ENCODE measurements at regions not wholly inside any gene's neighbourhood (a gene's known extent, or its start where the extent isn't known, plus 50 kb on each side); places are given as distances from the start of the nearest gene placed in this dataset.
"Not testable (repeated sequence)": the region's sequence is repeated elsewhere in the genome, so short reads cannot be mapped to it uniquely, and the experiment has no call there.

DNA sequence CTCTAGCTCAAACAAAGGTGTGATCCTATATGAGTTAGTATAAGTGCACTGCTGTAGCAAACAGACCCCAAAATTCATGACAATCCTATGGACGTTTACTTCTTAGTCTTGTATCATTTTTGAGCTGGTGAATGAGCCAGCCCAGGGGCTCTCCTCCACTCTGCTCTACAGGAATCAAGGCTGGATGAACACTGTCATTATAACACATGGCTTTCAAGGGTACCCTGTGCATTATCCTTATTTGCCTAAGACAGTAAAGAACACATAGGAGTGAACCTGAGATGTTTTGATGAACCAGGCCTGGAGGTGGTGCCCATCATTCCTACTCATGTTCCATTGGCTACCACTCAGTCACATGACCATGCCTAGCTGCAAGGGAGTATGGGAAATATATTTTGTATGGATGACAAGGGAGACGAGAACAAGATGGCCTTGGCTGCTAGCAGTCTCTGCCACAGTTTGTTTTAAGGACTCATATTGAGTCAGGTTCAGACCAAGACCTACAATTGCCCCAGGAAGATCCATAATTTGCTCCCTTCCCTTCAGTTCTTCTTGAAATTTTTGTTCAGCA is 107.4 kb upstream of the HES1 start:
- DNase-seq: no peak

DNA sequence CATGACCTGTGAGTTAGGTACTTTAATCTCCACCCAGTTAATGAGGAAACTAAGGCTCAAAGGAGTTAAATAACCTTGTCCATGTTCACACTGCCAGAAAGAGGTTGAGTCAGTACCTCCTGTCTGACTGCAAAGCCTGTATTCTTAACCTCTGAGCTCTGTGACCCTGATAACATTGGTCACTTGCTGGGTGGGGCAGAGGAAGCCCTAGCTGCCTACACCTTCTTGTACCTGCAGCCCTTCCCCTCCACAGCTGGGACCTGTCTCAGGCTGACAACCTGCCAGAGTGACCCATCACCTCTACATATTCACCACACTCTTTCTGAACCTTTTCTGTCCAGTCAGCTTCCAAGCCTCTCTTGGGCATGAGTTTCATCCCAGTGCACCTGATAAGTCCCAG is 106.1 kb upstream of the HES1 start:
- no peak for DNase-seq

DNA sequence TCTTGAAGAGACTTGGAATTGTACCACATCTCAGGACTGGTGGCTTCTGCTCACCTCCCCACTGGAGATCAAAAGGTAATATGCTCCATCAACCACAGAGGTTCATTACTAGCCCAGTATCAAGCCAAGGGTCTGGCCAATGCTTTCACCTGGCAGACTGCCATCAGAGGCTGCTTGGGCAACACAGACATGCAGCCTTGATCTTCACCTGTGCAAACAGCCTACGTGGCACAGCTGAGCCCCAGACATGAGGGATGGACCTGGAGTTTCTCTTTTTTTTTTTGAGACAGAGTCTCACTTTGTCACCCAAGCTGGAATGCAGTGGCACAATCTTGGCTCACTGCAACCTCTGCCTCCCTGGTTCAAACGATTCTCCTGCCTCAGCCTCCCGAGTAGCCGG is 105.6 kb upstream of the HES1 start:
- DNase-seq: peak in 1 of 2 experiments; percentile 47

DNA sequence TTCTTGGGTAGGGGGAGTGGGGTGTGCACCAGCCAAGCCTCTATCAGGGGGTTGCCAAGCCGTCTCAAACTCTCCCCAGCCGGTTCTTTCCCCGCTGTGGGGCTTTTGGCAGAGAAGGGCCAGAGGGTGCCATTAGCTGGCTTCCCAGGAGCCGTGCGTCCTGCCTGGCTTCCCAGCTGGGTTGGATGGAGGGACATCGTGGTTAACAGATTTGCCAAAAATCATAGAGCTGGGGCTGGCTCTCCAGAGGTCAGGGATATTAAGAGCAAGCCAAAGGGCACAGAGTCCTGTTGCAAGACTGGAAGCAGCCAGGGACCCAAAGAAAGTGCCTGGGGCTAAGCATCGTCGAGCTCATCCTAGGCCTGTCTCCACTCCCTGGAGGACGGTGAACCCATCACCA is 104.6 kb upstream of the HES1 start:
- no peak for DNase-seq

DNA sequence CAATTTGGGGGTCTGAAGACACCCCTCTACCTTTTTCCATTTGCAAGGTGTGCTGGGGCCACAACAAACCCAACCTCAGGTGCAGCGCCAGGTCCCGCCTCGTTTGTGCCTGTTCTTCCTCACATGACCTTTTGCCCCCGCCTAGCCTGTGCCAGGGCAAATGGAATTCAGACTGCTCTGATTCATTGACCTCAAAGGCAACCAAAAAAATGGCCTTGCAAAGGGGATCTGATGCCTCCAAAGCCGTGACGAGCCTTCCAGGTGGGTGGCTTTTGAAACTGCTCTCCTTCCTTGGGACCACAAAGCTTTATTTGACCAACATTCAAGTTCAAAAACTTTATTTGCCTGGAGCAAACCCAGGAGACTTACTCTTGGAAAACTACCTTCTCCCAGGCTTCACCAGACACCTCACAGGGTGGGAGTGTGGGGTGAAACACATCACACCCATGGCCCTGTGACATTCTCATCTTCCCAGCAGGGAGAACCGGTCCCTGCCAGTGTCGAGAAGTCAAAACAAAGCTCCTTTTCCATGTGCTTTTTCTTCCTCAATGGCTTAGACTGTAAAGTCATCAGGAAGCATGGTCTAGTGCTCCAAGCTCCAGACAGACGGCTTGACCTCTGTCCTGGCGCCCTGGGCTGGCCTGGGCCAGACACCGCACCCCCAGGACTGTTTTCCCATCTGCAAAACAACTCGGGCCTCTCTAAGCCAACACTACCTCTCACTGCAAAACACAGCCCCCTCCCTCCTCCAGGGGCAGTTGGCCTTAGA is 103.9 kb upstream of the HES1 start:
- no peak for DNase-seq

DNA sequence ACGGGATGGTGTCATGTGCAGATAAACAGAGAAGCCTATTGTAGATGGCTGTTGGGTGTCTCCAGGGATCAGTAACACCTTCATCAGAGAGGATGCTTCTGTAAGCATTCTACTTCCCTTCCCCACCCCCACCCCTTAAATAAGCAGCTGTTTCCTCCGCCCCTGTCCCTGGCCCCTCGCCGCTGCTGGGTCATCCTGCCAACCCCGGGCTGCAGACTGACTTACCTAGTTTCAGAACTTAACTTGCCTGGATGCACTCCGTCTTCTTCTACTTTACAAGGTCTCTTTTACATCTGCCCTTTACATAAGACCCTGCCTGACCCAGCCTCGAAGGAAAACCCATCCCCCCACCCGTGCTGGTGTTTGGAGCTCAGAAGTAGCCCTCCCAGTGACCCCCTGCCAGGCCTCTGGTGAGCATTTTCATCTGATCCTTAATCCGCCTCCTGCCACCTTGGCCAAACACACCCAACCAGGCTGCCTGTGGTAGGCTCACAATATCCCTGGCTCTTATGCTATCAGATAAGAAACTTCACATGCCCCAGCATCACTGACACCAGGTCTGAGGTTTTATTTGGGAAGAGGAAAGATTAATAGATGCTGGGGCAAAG is 103.0 kb upstream of the HES1 start:
- DNase-seq: no peak

DNA sequence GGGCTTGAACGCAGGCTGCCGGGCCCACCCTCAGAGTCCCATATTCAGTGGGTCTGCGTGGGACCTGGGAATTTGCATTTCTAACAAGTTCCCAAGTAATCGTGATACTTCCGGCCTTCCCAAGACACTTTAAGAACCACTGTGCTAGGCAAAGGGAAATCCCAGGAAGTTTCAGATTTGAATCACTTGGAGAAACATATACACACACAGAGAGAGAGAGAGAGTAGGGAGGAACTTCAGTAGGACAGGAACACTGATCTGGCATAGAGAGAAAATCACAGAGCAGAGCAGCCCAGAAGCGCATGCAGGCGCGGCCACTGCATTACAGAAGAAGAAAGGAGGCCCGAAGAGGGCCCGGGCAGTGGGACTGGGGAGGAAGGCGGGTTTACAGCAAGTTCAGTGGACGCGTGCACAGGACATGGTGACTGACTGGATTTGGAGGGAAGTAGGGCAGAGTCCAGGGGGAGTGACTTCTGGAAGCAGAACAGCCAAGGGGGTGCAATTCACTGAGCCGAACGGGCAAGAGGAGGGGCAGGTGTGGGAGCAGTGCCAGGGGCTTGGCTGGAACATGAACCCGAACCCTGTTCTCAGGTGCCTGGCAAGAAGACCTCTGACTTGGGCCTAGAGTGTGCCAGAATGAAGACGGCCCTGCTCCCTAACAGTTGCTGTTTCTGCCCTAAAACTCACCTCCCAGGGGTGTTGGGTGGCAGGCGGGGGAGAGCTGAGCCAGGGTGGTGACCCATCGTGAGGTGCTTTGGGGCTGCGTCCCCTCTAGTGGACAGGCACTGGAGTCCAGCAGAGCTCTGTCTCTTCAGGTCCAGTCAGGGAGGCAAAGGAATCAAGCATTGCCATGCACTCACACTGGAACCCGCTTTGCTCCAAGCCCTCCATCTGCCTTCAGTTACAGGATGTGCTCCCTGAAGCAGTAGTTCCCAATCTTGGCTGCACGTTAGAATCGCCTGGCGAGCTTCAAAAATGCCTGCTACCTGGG is 101.3 kb upstream of the HES1 start:
- no peak for DNase-seq

DNA sequence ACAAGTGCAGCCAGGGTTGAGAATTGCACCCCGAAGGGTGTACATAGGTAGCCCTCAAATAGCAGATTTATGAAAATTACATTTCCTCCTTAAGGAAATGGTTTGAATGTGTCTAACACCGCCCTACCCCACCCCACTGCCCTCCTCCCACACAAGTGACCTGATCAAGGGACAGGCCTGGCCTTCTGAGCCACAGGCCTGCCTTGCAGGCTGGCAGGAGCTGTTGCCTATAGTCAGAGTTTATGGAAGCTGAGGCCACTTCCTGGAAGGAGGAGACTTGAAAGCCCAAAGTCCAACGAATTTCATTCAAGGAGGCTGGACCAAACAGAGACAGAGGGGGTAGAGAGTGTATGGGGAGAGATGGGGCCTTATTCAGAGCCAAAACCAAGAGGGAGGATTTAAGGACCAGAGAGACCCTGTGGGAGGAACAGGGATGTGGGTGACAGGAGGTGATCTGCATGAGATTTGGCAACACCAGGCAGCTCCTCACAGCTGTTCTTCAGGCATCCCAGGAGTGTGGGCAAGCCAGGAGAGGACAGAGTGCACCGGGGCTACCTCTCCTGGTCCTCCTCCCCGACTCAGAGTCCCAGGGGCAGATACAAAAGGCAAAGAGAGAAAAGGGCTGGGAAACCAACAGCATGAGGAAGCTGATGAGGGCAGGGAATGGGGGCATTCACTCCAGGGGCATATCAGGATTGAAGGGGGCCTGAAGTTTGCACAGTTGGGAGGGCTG is 100.4 kb upstream of the HES1 start:
- DNase-seq: no peak

DNA sequence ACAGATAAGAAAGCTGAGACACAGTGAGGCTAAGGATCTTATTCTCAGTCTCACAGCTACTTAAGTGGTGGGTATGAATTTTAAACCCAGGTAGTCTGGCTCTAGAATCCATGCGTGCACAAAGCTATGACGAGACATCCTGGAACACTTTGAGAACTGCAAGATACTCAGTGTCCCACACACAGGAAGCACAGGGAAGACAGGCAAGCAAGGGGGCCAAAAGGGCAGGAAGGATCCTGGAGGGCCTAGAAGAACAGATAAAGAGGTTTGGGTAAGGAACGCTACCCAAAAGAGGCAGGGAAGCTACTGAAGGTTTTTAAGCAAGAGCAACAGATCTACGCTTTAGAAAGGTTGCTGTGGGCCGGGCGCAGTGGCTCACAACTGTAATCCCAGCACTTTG is 99.1 kb upstream of the HES1 start:
- DNase-seq: no peak

DNA sequence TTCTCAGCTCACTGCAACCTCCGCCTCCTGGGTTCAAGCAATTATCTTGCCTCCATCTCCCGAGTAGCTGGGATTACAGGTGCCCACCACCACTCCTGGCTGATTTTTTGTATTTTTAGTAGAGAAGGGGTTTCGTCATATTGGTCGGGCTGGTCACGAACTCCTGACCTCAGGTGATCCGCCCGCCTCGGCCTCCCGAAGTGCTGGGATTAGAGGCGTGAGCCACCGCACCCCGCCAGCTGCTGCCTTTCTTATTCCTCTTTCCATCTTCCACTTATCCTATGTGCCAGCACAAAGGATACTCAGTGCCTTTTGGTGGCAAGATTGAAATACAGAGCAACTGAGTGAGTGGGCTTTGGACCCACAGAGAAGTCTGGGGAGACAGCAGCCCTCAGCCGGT is 97.6 kb upstream of the HES1 start:
- not testable (repeated sequence) for DNase-seq

DNA sequence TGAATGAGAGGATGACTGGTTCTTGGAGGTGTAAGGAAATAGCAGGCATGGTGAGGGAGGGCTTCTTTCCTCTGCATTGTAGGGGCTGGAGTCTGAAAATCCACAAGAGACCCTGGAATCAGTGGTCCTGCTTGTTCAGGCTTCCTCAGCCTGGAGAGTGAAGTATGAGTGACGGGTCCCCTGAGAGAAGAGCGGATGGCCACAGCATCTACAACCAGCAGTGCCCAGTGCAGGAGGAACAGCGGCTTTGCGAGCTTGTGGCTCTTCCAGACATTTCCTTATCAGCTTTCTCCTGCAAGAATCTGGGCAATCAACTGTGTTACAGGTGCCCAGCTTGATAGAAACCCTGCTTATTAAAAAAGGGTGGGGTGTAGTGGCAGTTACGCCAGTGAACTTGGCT is 97.0 kb upstream of the HES1 start:
- DNase-seq: no peak

DNA sequence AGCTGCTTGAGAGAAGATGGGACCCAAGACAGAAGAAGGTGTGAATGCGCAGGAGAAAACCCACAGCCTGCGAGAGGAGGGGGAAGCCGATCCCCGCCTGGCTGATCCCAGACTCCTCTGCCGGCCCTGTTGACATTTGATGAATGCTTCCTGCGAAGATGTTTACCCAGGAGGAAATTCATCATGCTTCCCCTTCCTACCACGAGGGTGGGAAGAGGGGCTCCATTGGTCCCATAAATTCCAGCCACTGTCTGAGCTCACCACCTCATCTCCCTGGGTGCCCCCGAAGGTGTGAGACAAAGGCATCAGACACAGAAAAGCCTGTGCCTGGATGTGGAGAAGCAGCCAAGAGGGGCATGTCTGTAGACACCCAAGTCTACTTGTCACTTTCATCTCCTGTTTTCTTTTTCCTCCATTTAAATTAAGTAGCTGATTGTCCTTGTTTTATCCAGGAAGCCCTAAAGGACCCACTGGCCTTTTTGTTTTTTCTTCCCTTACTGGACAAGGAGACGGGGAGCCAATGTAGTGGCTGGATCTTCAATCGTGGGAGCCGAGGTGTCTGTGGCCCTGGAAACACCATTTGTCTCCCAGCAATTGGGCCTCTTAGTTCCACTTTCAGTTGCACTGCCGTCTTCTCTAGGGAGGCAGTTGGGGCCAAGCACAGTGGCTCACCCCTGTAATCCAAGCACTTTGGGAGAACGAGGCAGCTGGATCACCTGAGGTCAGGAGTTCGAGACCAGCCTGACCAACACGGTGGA is 95.3 kb upstream of the HES1 start:
- no peak for DNase-seq

DNA sequence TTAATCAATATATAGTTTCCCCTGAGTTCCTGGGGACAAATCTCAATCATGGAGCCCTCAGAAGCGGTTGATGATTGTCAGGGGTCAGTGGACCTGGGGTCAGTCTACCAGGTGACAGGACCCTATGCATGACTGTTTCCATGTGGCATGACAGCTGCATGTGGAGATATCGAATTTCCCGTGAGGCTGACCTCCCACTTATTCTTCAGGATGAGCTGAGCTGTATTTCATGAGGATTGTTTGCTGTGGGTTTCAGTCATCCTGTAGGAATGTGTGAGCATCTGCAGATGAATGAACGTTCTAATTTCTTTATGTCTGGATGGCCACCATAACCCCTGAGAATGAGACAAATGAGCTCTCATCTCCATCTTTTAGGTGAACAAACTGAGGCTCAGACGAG is 93.0 kb upstream of the HES1 start:
- no peak for DNase-seq

DNA sequence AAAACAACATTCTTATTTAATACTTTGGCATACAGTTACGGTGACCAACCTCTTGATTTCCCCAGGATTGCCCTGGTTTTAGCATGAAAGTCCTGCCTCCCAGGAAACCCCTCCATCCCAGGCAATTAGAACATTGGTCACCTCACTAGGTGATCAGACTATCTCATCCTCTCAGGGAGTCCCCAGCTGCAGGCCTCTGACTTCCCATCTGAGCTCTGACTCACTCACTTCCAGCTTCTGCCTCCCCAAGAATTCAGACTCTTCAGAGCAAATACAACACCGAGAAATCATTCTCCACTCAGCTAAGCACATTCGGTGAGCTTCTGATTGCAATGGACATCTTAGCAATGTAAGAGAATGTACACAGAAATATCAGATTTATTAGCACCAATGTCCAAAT is 92.4 kb upstream of the HES1 start:
- no peak for DNase-seq

DNA sequence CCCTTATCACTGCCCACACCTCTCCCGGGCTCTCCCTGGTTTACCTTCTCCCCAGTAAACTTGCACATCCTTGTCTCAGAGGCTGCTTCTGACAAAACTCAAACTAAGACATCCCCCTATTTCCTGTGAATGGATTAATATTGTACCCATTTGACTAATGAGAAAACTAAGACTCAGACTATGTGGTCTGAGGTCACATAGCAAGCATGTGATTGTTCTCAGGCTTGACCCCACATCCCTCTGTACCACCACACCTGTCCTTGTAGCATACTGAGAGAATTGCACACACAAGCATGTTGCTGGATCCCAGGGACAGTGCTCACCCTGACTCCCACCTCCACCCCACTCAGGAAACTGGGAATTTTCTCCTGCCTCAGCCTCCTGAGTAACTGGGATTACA is 90.7 kb upstream of the HES1 start:
- DNase-seq: no peak

DNA sequence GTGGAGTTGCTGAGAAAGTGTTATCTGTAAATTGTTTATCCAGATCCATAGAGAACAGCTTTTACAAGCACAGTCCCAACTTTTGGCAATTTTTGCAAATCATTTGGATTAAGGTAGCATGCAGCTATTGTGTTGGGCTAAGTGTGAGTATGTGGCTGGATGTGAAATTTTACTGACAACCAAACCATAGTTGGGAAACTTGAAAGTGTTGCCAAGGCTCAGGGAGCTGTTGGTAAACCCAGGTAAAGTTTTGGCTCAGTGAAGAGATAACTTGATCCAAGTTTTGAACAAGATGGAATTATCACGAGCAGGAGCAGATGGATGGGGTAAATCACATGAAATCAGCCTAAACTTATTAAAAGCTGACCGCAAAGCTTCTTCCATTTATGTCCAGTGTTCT is 90.0 kb upstream of the HES1 start:
- DNase-seq: no peak

DNA sequence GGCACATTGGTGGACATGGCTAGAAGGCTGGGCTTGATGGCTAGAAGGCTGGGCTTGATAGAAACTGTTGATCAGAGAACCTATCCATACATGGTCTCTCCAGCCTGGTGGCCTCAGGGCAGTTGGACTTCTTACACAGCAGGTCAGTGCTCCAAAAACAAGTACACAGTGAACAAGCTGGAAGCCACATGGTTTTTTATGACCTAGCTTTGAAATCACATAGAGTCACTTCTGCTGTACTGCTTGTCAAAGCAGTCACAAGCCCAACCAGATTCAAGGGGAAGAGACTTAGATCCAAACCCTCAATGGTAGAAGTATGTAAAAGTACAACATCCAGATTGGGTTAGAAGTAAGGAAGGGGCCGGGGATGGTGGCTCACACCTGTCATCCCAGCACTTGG is 89.4 kb upstream of the HES1 start:
- no peak for DNase-seq

DNA sequence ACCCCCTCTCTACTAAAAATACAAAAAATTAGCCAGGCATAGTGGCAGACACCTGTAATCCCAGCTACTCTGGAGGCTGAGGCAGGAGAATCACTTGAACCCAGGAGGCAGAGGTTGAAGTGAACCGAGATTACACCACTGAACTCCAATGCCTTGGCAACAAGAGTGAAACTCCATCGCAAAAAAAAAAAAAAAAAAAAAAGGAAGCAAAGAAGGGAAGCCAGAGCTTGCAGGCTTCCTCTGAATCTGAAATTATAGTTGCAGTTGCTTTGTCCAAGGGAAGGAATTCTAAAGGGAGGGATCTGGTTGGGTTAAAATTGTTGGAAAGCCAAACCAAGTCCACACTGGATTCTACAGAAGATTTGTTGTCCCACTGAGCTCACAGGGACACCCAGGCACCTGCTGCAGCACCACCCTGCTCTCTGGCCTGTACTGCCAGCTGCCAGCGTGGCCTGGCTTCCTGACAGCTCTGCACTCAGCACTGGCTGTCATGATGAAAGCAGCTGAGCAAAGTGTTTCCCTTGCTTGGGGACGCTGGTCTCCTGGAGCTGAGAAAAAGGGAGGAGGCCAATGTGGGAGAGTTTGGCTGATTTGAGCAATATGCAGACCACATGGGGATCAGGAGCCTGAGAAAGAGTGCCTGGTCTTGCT is 88.8 kb upstream of the HES1 start:
- peak; percentile 73 to 92 for DNase-seq

DNA sequence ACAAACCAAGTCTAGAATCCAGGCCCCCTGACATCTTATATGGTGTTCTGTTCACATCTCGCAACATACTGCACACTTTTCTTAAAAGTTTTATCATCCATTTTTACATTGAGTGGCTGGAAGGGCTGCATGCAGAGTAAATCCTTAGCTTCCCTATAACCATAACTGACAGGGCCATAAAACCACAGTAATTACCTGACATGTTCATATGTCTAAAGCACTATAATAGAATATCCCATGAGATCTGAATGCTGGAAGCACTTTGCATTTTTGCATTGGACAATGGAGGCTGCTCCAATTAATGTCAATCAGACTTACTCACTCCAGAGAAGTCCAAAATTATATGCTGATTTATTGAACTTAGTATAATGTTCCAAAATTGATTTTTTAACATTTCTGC is 86.6 kb upstream of the HES1 start:
- DNase-seq: no peak

DNA sequence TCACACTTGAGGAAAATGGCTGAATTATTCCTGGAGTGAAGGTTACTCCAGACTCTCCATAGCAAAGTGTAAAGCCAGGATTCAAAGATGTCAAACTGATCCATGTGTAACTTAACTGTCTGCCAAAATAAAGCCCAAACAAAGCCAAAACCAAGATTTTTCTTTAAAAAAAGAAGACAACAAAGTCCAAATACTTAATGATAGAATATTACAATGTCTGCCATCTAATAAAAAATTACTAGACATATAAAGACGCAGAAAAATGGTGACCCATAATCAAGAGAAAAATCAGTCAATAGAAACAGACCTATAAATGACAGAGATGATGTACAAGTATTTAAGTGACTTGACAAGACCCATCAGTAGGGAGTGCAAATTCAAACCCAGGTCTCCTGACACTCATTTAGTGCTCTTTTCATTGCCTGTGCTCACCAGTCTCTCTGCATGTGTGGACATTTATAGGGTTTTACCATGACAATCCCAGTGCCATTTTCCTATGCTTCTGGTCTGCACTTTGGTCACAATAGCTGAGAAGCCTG is 85.1 kb upstream of the HES1 start:
- no peak for DNase-seq
